Skin of body (tissue), 2 donors: ENCODE measurements at regions not wholly inside any gene's neighbourhood (a gene's known extent, or its start where the extent isn't known, plus 50 kb on each side); places are given as distances from the start of the nearest gene placed in this dataset. TPM values are rescaled to one million over a fixed set of nuclear protein-coding genes. Genes with fewer than 3 reads are reported as not detected.
A peak's percentile ranks its signal among the peaks of the same experiment; 100 is the strongest.

Source experiments
- DNase-seq: peaks from one replicate; lab custom pipeline; 2025; lab: John Stamatoyannopoulos, UW
- small RNA-seq: library from RNA; depleted of rRNA; stranded (forward); fragments of <200 nt; gene quantifications from one replicate; pipeline ENCODE3, GENCODE V24; 2014; ENCODE audit warnings: low replicate concordance

DNA sequence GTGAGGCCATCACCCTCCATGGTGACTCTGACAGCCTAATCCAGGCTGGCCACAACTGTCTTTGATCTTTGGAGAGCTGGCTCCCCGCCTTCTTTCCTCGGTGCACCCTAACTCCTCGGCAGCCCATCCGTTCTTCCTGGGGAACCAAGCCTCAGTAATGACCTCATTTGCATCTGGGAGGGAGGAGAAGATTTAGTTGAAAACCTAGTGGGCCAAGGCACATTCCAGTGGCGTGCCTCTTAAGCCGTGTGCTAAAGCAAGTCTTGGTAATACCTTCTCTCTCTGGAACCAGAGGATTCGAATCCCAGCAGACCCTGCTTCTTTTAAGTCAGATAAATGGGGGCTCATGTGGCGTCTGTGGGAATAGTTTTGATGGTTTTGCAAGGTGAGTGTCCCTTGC lies 233.1 kb downstream of the EBLN2 start:
- DNase-seq, result no peak

DNA sequence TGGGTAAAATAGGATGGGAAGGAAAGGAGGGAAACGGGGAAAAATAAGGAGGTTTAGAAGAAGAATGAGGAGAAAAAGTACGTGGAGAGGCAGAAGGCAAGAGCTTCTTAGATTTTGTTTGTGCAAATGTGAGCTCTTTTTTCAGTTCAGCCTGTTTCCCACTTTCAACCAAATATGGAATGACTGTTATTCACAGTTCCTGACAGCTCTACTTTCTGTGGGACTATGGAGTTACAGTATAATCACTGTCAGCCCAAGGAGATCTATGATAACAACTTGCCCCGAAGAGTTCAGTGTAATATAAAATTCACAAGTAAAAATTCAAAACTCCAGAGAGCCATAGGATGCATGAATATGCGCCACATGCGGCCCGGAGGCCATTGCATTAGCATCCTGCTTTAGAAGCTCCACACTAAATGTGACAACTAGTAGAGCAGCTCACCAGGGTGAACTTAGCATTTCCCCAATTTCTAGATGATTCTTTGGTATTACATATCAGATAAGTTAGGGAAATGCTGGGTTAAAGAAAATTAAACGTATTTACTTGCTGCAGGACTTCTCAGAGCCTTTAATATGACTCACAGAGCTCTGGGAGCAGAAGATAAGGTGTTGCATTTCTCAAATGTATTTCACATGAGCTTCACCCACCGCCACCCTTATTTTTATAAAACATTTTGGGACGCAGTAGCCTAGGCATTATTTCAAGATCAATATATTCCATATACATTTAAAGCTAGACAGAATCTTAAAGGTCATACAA lies 234.6 kb downstream of the EBLN2 start:
- DNase-seq, result no peak

GRCh38 chr3:73296859-73297258 lies 235.4 kb downstream of the EBLN2 start:
- DNase-seq, result no peak

- DNase-seq, result no peak
Observed at GRCh38 chr3:73298243-73299183, 237.1 kb downstream of the EBLN2 start.

- no peak for DNase-seq
Observed at GRCh38 chr3:73299184-73299691, 237.8 kb downstream of the EBLN2 start.

DNA sequence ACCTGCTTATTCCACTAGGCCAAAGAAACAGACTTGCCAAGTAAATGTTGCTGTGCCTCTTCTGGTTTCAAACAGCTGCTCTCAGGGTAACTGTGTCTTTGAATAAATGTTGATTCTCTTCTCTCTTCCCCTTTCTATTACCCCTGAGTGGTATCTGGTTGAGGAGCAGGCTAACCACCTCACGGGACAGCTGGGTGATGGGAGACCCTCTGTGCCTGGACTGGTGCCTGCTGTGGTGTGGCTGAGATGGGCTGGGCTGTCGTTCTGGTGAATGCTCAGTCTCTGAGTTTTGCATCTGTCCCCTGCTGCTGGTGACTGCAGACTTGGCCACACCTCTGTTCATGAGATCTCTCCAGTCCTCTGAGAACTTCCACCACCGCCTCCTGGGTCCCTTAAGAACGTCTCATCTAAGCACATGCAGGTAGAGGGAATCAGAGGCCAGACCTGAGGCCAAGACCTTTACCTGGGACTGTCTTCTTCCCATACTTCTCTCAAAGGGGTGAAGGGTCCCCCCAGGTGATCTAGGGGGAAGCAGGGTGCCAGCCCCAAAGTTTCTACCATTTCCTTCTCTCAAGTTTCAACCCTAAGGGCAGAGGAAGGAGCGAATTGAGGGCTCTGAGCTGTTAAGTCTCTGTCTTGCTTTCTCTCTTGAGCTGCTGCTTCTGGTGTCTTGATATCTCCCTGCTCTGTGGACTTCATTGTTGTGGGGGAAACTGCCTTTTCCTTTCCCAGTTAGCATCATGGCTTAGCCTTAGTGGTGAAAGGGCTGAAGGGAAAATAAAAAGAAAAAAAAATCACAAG lies 252.9 kb downstream of the EBLN2 start:
- no peak for DNase-seq

DNA sequence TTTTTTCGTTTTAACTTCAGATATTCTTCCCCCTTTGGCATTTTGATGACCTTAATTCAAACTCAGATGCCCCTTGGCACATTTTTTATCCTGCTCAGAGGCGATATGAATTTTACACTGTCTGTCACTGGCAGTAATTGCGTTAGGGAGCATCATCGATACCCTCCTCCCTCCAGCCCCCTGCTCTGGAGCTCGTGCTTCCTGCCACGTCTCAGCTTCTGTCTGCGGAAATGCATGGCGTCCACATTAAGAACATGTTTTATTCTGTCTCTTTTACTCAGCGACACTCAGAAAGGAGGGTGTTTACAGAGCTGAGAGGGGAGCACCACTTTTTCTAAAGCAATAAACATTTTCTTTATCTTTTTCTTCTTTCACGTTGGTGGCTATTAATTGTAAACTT lies 254.2 kb downstream of the EBLN2 start:
- DNase-seq, result no peak

- no peak for DNase-seq
Observed at GRCh38 chr3:73319179-73319769, 257.8 kb downstream of the EBLN2 start.

DNA sequence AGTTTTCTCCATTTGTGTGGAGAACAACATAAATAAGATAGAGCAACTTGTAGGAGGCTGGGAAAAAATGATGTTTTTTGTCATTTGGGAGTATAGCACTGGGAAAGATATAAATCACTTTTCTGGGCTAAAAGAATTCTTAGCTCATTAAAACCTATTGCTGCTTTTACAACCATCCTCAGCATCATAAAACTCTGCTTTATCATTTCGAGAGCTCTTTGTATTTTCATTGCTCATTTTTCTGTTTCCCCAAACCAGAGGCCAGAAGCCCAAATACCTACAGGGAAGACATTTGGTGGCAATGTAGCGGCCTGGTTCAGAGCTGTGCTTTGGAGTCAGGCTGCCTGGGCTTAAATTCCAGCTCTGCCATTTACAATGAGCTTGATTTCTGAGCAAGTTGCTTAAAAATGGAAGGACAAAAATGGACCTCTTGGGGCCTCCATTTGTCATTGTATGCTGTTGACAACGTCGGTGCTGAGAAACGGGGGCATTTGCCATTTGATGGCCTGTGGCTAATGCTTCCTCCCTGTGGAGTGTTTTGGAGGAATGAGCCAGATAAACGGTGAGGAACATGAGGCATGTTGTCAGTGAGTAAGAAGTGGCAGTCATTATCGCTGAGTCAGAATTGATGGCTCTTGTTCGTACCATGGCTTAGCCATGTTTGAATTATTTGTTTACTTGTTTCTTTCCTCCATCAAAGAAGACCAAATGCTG lies 260.0 kb downstream of the EBLN2 start:
- DNase-seq, result no peak

- peak; percentile 91 for DNase-seq
Observed at GRCh38 chr3:73324203-73325155, 263.0 kb downstream of the EBLN2 start.

DNA sequence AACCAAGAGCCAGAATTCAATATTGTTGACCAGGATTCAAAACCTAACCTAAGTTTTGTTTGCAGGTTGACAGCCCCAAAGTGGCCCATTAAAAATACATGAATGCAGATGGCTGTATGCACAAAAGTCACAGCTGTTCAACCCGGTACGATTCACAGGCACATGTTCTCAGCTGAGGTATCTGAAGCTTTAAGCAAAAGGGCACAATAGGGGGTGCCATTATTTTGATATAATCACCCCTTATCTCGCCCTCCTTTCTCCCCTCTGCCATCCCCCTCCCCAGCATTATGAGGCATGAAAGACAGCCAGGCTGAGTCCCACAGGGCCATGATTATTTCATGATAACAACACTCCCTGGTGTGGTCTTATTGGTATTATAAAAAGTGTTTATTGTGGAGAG lies 264.9 kb downstream of the EBLN2 start:
- no peak for DNase-seq

DNA sequence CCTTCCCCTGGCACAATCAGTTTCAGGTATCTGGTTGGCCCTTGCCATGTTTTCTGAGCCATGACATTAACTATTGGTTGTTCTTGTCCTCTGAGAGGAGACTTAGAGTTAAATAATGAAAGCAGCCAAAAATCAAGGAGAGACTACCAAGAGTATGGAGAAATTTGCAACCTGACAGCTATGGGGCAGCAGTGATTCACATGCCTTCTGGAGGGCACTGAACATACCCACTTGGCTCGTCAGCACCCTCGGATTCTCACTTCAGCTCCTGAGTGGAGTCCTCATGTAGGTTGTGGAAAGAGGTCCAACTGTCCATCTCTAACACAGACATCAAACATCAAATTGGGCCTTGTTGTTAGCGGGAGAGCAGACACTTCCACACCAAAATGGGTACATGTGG lies 265.6 kb downstream of the EBLN2 start:
- no peak for DNase-seq

Small RNA genes in the stretch of these regions (small RNA-seq; reads per million reads assigned to genes)
- gene RNU6-1270P, result not detected
